IMR-90 (cell line): ENCODE measurements at regions not wholly inside any gene's neighbourhood (a gene's known extent, or its start where the extent isn't known, plus 50 kb on each side); places are given as distances from the start of the nearest gene placed in this dataset.
A peak's percentile ranks its signal among the peaks of the same experiment; 100 is the strongest.

ENCODE experiments used
- ATAC-seq: fragments of 200-7000 bp; cut with Tn5 transposase; 2 replicates; pipeline ENCODE4 v1.9.1; 2020; ENCODE audit warnings: low read depth, mild to moderate bottlenecking, moderate library complexity
- BruUV-seq: library from RNA; stranded (reverse); fragments of 400-500 nt; replicated peaks from 2 replicates; lab custom pipeline; 2021; lab: Mats Ljungman, UMichigan
- CTCF ChIA-PET: fragments of 300-600 bp; formaldehyde crosslinking; extraction: SDS; loops from one replicate; lab custom pipeline; 2021; ENCODE audit warnings: antibody characterized with exemption; lab: Yijun Ruan, JAX
- POLR2A ChIA-PET: fragments of 300-600 bp; sonication (Branson Sonifier 250); formaldehyde crosslinking; loops from one replicate; lab custom pipeline; 2022; ENCODE audit warnings: antibody characterized with exemption; ENCODE audit not compliant: unreplicated experiment; lab: Charles Lee
- DNase-seq: peaks from one replicate; pipeline ENCODE4 v3.0.0; 2013
- H2AFZ ChIP-seq: replicated peaks from 2 replicates; pipeline ENCODE3; 2013; ENCODE audit warnings: low read length, mild to moderate bottlenecking; ENCODE audit not compliant: poor library complexity
- H2AK5ac ChIP-seq: 2 replicates; pipeline ENCODE4 v1.6.1; 2013; ENCODE audit warnings: low read depth, low read length, inconsistent platforms
- H2AK9ac ChIP-seq: replicated peaks from 2 replicates; pipeline ENCODE3; 2013; ENCODE audit warnings: mild to moderate bottlenecking, low read depth, low read length, moderate library complexity; ENCODE audit not compliant: poor library complexity
- H2BK120ac ChIP-seq: 2 replicates; pipeline ENCODE4 v1.6.1; 2013; ENCODE audit warnings: low read depth, low read length, inconsistent platforms
- H2BK15ac ChIP-seq: 3 replicates; pipeline ENCODE4 v1.6.1; 2013; ENCODE audit warnings: low read depth, low read length, inconsistent platforms
- H2BK20ac ChIP-seq: 2 replicates; pipeline ENCODE4 v1.6.1; 2013; ENCODE audit warnings: low read depth, mild to moderate bottlenecking, inconsistent platforms, low read length, moderate library complexity
- H2BK5ac ChIP-seq: 2 replicates; pipeline ENCODE4 v1.6.1; 2013; ENCODE audit warnings: mild to moderate bottlenecking, low read depth, low read length, inconsistent platforms; ENCODE audit not compliant: poor library complexity, severe bottlenecking
- H3K14ac ChIP-seq: replicated peaks from 2 replicates; pipeline ENCODE4 v1.6.1; 2013; ENCODE audit warnings: low read depth, low read length, inconsistent platforms
- H3K18ac ChIP-seq: 2 replicates; pipeline ENCODE4 v1.6.1; 2013; ENCODE audit warnings: low read depth, low read length, control low read depth
- H3K23ac ChIP-seq: 2 replicates; pipeline ENCODE4 v1.6.1; 2013; ENCODE audit warnings: low read depth, low read length, inconsistent platforms
- H3K27ac ChIP-seq: 2 replicates; pipeline ENCODE4 v1.5.1; 2013; ENCODE audit warnings: mild to moderate bottlenecking, control low read depth, low read length; ENCODE audit not compliant: insufficient read depth
- H3K27me3 ChIP-seq: 2 replicates; pipeline ENCODE4 v1.6.1; 2013; ENCODE audit warnings: low read length; ENCODE audit not compliant: control insufficient read depth, insufficient read depth
- H3K36me3 ChIP-seq: 2 replicates; pipeline ENCODE4 v1.6.1; 2013; ENCODE audit warnings: low read length, mixed read lengths; ENCODE audit not compliant: control insufficient read depth, insufficient read depth
- H3K4ac ChIP-seq: 2 replicates; pipeline ENCODE4 v1.6.1; 2013; ENCODE audit warnings: low read depth, low read length, inconsistent platforms
- H3K4me1 ChIP-seq: 2 replicates; pipeline ENCODE4 v1.6.1; 2013; ENCODE audit warnings: low read length, mixed read lengths; ENCODE audit not compliant: control insufficient read depth, insufficient read depth
- H3K4me2 ChIP-seq: 2 replicates; pipeline ENCODE4 v1.6.1; 2013; ENCODE audit warnings: low read depth, mild to moderate bottlenecking, control low read depth, low read length, moderate library complexity
- H3K4me3 ChIP-seq: 2 replicates; pipeline ENCODE4 v1.5.1; 2013; ENCODE audit warnings: low read depth, mild to moderate bottlenecking, control low read depth, low read length, moderate library complexity; ENCODE audit not compliant: insufficient read depth
- H3K56ac ChIP-seq: 2 replicates; pipeline ENCODE4 v1.6.1; 2013; ENCODE audit warnings: low read length, inconsistent platforms; ENCODE audit not compliant: insufficient read depth; ENCODE audit errors: extremely low read depth
- H3K79me1 ChIP-seq, 2 experiments: 2 replicates each; pipeline ENCODE4 v1.6.1; 2013; ENCODE audit warnings: low read length in 2 of 2, inconsistent platforms in 1 of 2, low read depth in 1 of 2
- H3K9ac ChIP-seq: 2 replicates; pipeline ENCODE4 v1.6.1; 2013; ENCODE audit warnings: low read depth, low read length, control low read depth
- H3K9me1 ChIP-seq: 2 replicates; pipeline ENCODE4 v1.6.1; 2013; ENCODE audit warnings: low read length, inconsistent platforms; ENCODE audit not compliant: insufficient read depth
- H3K9me3 ChIP-seq: 2 replicates; pipeline ENCODE4 v1.6.1; 2013; ENCODE audit warnings: low read length; ENCODE audit not compliant: control insufficient read depth, insufficient read depth
- H4K20me1 ChIP-seq: 2 replicates; pipeline ENCODE4 v1.6.1; 2013; ENCODE audit warnings: low read length, inconsistent platforms; ENCODE audit not compliant: insufficient read depth
- H4K5ac ChIP-seq: 2 replicates; pipeline ENCODE4 v1.6.1; 2013; ENCODE audit warnings: mild to moderate bottlenecking, low read depth, low read length, control low read depth
- H4K8ac ChIP-seq, 2 experiments: 2 replicates each; pipeline ENCODE4 v1.6.1; 2013; ENCODE audit warnings: low read depth in 2 of 2, low read length in 2 of 2, control low read depth in 1 of 2, inconsistent platforms in 1 of 2
- H4K91ac ChIP-seq: 2 replicates; pipeline ENCODE4 v1.6.1; 2013; ENCODE audit warnings: low read depth, low read length, inconsistent platforms; ENCODE audit not compliant: insufficient read depth
- BHLHE40 ChIP-seq: fragments of 150-350 bp; IDR thresholded peaks from 2 replicates; pipeline ENCODE4 v1.6.1; 2016; ENCODE audit warnings: mild to moderate bottlenecking, low read depth, low read length
- WGBS, 2 experiments: methylation state at CpG; one replicate each; pipeline versions ENCODE4 v1.1.5 to v1.1.7; 2013; ENCODE audit warnings: missing lambda C conversion rate in 2 of 2; ENCODE audit not compliant: insufficient read length in 1 of 2; ENCODE audit errors: extremely low coverage in 2 of 2; 5-methylcytosine and 5-hydroxymethylcytosine counted together
- dilution Hi-C: fragments of 300-500 bp; cut with HindIII; formaldehyde crosslinking; loops from one replicate; pipeline ENCODE4 v1.14.3; 2018; ENCODE audit warnings: low sequenced_read_pairs; ENCODE audit not compliant: unreplicated experiment
- in situ Hi-C: fragments of 300-500 bp; cut with MboI; formaldehyde crosslinking; loops from 3 replicates; pipeline ENCODE4 v1.14.3; 2019; ENCODE audit warnings: low sequenced_read_pairs, inconsistent platforms, mixed read lengths
- intact Hi-C: fragments of 100-400 bp; cut with micrococcal nuclease; formaldehyde crosslinking; loops from 2 replicates; pipeline ENCODE4 v1.10.0; 2022

DNA sequence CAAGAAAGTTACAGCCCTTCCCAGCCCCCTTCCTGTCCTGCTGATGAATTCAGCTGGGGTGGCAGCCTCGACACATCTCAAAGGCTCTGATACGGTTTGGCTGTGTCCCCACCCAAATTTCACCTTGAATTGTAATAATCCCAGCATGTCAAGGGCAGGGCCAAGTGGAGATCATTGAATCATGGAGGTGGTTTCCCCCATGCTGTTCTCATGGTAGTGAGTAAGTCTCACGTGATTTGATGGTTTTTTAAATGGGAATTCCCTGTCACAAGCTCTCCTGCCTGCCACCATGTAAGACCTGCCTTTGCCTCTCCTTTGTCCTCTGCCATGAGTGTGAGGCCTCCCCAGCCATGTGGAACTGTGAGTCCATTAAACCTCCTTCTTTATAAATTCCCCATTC lies 163.2 kb upstream of the FOXF1 start:
- Histone ChIP-seq H3K27me3 (no peaks in the 10 kb centered on the region), H3K9me1 (peaks cover 8% of the 10 kb centered on the region), H3K18ac (no peak overlapping the region), H3K79me1 (peaks cover 0 to 20% of the 10 kb centered on the region in 2 experiments; a peak in 3 of 4 replicates), H4K91ac (no peak overlapping the region), H4K5ac (no peak overlapping the region), H2BK5ac (no peak overlapping the region), H4K20me1 (no peaks in the 10 kb centered on the region), H3K9me3 (no peaks in the 10 kb centered on the region), H4K8ac (no peak overlapping the region), H3K4me2 (no peak overlapping the region), H2BK120ac (peak overlapping the region; percentile 28; the same call in 1 of the 2 replicates), H2AK5ac (peak overlapping the region; percentile 75), H3K56ac (no peak overlapping the region), H2BK15ac (no peak overlapping the region), H2BK20ac (peak overlapping the region; percentile 46), H3K14ac (no peak overlapping the region), H2AK9ac (no peak overlapping the region), H3K4ac (peak overlapping the region; percentile 24; the same call in 1 of the 2 replicates), H3K36me3 (no peaks in the 10 kb centered on the region), H2AFZ (no peak overlapping the region), H3K4me1 (peaks cover 37% of the 10 kb centered on the region), H3K23ac (no peak overlapping the region), H3K4me3 (no peak overlapping the region), H3K27ac (no peak overlapping the region), H3K9ac (no peak overlapping the region)
- no peak for ATAC-seq
- in situ Hi-C loops: no loop called here
- intact Hi-C loops: no loop called here
- DNase-seq: peak; percentile 21
- WGBS, 2 experiments: no CpG with 5 or more reads among the region's 3 CpGs
- BruUV-seq: no TSS peak
- POLR2A ChIA-PET: no interaction called here
- no peak for TF ChIP-seq BHLHE40
- CTCF ChIA-PET: no interaction called here
- dilution Hi-C loops: no loop called here
